HCT116 (cell line): ENCODE measurements at regions not wholly inside any gene's neighbourhood (a gene's known extent, or its start where the extent isn't known, plus 50 kb on each side); places are given as distances from the start of the nearest gene placed in this dataset.

Source experiments
- ATF3 ChIP-seq: IDR thresholded peaks from 2 replicates; pipeline ENCODE4 v1.6.1; 2012
- CEBPB ChIP-seq: IDR thresholded peaks from 2 replicates; pipeline ENCODE4 v1.6.1; 2012; ENCODE audit warnings: low read depth
- ELF1 ChIP-seq: IDR thresholded peaks from 2 replicates; pipeline ENCODE4 v1.6.1; 2012; ENCODE audit warnings: low read depth, borderline replicate concordance
- EZH2 ChIP-seq: fragments of 200-600 bp; sonication (generic); IDR thresholded peaks from 2 replicates; pipeline ENCODE4 v1.6.1; 2017; ENCODE audit warnings: antibody characterized with exemption, mixed run types
- POLR2A ChIP-seq: IDR thresholded peaks from 2 replicates; pipeline ENCODE4 v1.7.0; 2011; ENCODE audit warnings: borderline replicate concordance; ENCODE audit not compliant: insufficient read depth, insufficient read length; ENCODE audit errors: extremely low read depth
- POLR2AphosphoS5 ChIP-seq: IDR thresholded peaks from 2 replicates; pipeline ENCODE4 v1.6.1; 2011; ENCODE audit warnings: mild to moderate bottlenecking, low read depth, low read length, moderate library complexity
- RAD21 ChIP-seq: IDR thresholded peaks from 2 replicates; pipeline ENCODE4 v1.6.1; 2012; ENCODE audit warnings: low read depth, mild to moderate bottlenecking
- ZBTB33 ChIP-seq: IDR thresholded peaks from 2 replicates; pipeline ENCODE4 v1.6.1; 2011; ENCODE audit warnings: mild to moderate bottlenecking, low read length, moderate library complexity; ENCODE audit not compliant: insufficient replicate concordance; ENCODE audit errors: extremely low read depth
- ZFX ChIP-seq: fragments of 450-650 bp; IDR thresholded peaks from 2 replicates; pipeline ENCODE4 v1.6.1; 2017
- TF ChIP-seq, protein P1 (sequence below), 3 experiments: fragments of 200-600 bp in 1 of 3; sonication (generic) in 1 of 3; IDR thresholded peaks in 2 of 3; conservative IDR thresholded peaks in 1 of 3; 2 replicates each; pipeline ENCODE4 v1.5.1; 2012 to 2017; ENCODE audit warnings: low read depth in 2 of 3, low read length in 2 of 3, antibody characterized with exemption in 1 of 3, borderline replicate concordance in 1 of 3, control low read depth in 1 of 3, mild to moderate bottlenecking in 1 of 3, mixed read lengths in 1 of 3, mixed run types in 1 of 3, moderate library complexity in 1 of 3; ENCODE audit not compliant: insufficient read depth in 1 of 3
- TF ChIP-seq, protein P2 (sequence below): IDR thresholded peaks from 2 replicates; pipeline ENCODE4 v1.6.1; 2012; ENCODE audit warnings: low read depth
- TF ChIP-seq, protein P3 (sequence below): IDR thresholded peaks from 2 replicates; pipeline ENCODE4 v1.6.1; 2012

DNA sequence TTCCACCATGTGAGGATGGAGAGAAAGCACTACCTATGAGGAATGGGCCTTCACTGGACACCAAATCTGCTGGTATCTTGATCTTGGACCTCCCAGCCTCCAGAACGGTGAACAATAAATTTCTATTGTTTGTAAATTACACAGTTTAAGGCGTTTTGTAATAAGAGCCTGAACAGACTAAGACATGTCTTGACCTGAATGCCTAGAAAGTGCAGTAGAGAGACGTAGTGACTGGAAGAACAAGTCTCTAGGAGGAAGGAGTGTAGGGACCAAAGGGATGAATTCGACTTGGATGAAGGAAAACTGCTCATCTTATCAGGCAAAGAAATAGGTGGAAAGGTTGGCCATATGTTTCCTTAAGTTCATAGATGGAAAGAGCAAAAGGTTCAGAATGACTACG, 309.8 kb upstream of the RGMB start:
- TF ChIP-seq, protein P1, sequence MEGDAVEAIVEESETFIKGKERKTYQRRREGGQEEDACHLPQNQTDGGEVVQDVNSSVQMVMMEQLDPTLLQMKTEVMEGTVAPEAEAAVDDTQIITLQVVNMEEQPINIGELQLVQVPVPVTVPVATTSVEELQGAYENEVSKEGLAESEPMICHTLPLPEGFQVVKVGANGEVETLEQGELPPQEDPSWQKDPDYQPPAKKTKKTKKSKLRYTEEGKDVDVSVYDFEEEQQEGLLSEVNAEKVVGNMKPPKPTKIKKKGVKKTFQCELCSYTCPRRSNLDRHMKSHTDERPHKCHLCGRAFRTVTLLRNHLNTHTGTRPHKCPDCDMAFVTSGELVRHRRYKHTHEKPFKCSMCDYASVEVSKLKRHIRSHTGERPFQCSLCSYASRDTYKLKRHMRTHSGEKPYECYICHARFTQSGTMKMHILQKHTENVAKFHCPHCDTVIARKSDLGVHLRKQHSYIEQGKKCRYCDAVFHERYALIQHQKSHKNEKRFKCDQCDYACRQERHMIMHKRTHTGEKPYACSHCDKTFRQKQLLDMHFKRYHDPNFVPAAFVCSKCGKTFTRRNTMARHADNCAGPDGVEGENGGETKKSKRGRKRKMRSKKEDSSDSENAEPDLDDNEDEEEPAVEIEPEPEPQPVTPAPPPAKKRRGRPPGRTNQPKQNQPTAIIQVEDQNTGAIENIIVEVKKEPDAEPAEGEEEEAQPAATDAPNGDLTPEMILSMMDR (IDR thresholded peaks at IDR 0.05 in 2 of 3, conservative IDR thresholded peaks at IDR 0.05 in 1 of 3; ENCODE audit: borderline replicate concordance in 1 of 3, insufficient read depth in 1 of 3, low read depth in 2 of 3, low read length in 2 of 3): no peak
- TF ChIP-seq EZH2 (no peak), POLR2AphosphoS5 (no peak), ZBTB33 (no peak), POLR2A (no peak), RAD21 (no peak), CEBPB (no peak), ATF3 (no peak), ELF1 (no peak), ZFX (no peak)
- TF ChIP-seq, protein P2, sequence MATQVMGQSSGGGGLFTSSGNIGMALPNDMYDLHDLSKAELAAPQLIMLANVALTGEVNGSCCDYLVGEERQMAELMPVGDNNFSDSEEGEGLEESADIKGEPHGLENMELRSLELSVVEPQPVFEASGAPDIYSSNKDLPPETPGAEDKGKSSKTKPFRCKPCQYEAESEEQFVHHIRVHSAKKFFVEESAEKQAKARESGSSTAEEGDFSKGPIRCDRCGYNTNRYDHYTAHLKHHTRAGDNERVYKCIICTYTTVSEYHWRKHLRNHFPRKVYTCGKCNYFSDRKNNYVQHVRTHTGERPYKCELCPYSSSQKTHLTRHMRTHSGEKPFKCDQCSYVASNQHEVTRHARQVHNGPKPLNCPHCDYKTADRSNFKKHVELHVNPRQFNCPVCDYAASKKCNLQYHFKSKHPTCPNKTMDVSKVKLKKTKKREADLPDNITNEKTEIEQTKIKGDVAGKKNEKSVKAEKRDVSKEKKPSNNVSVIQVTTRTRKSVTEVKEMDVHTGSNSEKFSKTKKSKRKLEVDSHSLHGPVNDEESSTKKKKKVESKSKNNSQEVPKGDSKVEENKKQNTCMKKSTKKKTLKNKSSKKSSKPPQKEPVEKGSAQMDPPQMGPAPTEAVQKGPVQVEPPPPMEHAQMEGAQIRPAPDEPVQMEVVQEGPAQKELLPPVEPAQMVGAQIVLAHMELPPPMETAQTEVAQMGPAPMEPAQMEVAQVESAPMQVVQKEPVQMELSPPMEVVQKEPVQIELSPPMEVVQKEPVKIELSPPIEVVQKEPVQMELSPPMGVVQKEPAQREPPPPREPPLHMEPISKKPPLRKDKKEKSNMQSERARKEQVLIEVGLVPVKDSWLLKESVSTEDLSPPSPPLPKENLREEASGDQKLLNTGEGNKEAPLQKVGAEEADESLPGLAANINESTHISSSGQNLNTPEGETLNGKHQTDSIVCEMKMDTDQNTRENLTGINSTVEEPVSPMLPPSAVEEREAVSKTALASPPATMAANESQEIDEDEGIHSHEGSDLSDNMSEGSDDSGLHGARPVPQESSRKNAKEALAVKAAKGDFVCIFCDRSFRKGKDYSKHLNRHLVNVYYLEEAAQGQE: no peak
- TF ChIP-seq, protein P3, sequence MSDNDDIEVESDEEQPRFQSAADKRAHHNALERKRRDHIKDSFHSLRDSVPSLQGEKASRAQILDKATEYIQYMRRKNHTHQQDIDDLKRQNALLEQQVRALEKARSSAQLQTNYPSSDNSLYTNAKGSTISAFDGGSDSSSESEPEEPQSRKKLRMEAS: no peak
